GM19397 (cell line): ENCODE measurements at regions not wholly inside any gene's neighbourhood (a gene's known extent, or its start where the extent isn't known, plus 50 kb on each side); places are given as distances from the start of the nearest gene placed in this dataset.

Experiments used
- ATAC-seq: cut with Tn5 transposase; IDR thresholded peaks from one replicate; pipeline ENCODE4 v1.9.1; 2021; ENCODE audit warnings: mild to moderate bottlenecking, moderate library complexity; ENCODE audit not compliant: unreplicated experiment

DNA sequence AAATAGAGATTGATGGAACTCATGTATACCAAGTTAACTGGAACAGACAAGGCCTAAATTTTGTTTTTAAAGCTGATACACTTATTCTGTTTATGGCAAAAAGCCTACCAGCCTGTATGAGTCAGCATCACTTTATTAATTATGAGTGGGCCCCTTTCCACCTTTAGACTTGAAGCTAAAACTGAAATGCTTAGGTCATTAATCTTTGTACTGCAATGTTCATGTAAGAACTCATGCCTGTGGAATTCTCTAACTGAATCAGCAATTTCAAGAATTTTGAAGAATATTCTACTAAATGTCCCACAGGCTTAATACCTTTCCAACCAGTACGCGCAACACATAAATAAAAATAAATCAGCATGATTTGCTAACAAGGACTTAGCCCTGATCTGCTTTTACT lies 140.2 kb upstream of the PHACTR1 start:
- no peak for ATAC-seq

DNA sequence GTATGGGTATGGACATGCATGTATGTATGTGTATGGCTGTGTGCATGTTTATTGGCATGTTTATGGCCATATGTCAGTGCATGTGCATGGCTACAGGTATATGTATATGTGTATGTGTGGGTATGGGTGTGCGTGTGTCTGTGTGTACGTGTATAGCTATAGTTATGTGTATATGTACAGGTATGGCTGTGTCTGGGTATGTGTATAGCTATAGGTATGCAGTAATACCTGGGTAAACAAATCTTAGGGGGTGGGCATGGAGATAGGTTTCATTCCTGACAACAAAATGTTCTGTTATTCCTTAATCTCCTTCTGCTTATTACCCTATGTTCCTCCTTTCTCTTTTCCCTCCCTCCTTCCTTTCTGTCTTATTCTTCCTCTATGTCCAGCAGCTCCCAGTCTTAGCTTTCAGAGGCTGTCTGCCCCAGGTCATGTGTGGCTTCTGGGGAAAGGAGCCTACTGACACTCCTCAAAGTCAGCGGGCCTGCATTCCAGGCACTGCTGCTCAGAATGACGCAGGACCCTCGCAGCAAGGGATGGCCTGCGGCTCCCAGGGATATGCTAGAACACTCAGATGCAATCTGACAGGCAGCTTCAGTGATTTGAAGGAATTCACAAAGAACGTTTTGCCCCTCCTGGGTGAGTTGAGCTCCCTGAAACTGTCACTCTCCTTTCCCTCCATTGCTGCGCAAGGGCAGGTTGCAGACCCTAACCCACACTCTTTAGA lies 139.3 kb upstream of the PHACTR1 start:
- no peak for ATAC-seq

DNA sequence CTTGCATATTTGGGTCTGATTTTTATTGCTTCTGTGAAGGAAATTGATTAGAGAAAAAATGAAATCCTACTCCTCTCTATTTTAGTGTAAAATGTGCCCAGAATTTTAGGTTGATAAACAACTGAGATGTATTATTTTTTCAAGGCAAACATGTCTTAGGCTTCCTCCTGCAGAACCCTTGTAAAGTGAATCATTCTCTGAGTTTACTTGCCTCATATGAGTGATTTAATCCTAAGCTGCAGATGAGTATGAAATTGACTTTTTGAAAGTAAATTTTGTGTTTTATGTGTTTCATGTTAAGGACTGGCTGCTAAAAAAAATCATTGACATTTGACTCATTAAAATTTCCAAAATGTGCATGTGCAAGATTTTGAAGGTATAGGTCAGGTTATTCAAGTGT lies 138.5 kb upstream of the PHACTR1 start:
- no peak for ATAC-seq

DNA sequence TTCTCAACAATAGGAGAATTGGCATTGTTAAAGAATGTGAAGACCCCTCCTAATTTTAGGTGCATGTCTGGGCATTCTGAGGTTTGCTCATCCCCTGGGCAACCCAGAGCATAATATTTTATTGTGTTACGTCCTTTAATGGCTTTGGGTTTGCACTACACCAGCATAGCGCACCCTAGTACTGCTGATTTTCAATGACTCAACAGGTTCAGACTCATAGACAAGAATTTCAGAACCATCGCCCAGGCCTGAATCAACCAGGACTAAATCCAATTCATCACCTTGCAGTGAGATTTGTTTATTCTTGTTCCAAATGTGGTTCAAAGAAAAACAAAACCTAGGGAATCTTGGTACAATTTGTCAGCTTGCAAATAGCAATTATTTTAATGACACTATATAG lies 137.8 kb upstream of the PHACTR1 start:
- no peak for ATAC-seq

DNA sequence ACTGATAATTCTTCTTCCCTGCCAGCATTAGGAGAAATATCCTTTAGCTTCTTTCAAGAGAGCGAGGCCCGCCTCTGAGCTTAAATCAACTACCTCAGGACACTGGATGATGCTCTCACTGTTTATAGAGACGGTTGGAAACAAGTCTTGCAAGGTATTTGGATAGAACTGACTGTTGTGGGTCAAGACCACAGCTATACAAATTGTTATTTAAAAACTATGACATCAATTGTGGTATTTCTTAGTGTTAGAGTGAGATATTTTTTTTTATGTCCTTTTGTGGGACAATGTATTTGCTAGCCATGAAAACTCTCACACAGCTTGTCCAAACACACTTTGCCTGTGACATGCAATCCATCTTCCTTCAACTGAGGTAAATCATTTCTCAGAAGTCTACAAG lies 136.3 kb upstream of the PHACTR1 start:
- ATAC-seq, result no peak

DNA sequence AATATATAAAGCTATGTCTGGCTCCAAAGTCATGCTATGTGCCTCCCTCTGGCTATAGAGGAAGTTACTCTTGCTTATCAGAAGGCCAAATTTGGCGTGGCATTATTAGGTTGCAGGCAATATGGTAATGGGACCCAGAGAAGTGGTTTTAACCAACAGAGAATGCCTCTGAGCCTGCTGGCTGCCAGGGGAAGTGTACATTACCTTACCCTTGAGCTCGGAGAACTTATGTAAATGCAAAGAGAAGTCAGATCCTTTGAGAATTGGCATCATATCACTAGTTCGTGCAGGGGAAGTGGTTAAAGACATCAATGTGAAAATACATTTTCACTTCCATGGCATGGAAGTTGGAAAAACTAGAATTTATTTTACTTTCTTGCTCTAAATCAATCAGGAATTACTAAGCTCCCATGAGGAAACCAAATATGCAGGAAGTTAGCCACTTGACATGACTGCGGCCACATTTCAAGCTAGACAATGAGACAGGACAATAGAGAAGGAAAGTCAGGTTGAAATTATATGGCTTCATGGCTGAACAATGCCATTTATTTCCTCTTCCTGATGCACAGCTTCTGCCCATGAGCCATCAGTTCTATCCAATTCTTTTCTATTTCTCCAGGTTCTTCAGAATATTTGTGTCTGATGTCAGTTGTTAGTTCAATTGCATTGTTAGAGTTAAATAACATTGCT lies 134.0 kb upstream of the PHACTR1 start:
- no peak for ATAC-seq

DNA sequence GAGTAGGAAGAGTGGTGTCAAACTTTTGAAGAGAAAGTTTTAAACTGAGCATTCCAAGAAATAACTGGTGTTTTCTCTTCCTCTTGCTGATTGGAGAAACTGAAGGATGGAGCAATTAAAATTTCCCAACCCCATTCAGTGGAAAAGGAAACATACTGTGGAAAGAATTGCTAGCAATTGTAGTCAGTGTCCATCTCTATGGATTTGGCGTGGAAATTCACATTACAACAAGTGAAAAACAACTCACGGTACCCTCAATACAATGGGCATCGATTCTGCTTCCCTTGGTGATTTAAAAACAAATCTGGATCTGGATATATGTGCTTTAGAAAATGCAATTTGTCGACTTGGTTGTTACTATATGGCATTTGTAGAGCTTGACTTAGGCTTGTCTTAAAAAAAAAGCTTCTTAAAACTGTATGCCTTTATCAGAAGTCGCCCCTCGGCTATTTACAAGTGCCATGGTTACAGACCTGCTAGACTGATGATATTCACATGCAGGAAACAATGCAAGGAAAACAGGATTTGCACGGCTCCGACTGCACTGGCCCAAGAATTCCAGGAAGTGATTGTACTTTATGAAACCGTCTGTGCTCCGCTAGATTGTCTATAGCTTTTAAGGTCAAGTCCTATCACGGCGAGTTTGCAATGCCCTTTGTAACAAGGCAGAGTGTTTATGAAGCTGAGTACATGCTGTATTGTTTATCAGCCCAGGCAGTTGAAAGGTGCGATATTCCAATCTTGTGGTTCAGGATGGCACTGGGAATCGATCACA lies 131.7 kb upstream of the PHACTR1 start:
- no peak for ATAC-seq

DNA sequence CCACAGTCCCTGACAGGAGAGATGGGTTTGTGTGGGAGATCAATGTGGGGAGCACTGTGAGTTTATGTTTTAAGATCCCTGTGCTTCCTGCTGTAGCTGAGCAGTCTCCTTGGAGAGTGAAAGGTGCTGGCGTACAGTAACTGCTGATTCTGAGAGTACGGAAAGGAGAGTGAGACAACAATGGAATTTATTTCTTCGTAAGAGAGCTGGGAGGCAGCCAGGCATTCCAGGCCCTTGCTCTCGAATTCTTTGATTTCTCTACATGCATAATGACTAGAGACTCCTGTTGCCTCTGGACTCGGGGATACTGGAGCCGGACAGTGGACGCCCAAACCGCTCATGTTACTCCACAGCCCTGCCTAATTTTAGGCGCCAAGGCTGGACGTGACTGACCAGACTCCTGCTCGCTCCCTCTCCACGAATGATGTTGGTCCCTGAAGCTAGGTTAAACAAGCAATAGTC lies 131.0 kb upstream of the PHACTR1 start:
- ATAC-seq, result no peak

DNA sequence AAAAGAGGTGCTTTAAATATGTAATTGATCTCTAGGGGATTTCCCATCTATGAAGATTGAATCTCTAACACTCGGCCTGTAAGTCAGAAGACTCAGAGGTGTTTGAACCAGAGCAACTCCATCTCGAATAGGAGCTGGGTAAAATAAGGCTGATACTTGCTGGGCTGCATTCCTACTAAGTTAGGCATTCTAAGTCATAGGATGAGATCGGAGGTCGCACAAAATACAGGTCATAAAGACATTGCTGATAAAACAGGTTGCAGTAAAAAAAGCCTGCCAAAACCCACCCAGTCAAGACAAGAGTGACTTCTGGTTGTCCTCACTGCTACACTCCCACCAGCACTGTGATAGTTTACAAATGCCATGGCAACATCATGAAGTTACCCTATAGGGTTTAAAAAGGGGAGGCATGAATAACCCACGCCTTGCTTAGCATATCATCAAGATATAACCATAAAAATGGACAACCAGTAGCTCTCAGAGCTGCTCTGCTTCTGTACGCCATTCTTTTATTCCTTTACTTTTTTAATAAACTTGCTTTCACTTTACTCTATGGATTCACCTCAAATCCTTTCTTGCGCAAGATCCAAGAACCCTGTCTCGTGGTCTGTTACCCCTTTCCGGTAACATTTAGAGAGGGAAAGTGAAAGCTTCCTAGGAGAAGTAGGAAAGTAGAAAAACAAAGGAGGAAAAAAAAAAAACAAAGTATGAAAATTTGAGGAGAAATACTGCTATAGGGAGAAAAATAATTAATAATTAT lies 129.7 kb upstream of the PHACTR1 start:
- ATAC-seq, result no peak

DNA sequence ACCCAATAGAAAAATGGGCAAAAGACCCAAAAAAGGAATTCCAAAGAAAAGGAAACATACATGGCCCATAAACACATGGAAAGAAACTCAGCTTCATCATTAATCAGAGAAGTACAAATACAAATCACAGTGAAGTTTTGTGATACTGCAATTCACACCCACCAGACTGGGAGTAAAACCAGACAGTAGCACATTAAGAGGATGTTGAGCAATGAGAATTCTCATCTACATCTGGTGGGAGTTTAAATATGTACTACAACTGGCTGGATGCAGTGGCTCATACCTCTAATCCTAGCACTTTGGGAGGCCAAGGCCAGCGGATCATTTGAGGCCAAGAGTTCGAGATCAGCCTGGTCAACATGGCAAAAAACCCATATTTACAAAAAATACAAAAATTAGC lies 125.7 kb upstream of the PHACTR1 start:
- ATAC-seq, result no peak

DNA sequence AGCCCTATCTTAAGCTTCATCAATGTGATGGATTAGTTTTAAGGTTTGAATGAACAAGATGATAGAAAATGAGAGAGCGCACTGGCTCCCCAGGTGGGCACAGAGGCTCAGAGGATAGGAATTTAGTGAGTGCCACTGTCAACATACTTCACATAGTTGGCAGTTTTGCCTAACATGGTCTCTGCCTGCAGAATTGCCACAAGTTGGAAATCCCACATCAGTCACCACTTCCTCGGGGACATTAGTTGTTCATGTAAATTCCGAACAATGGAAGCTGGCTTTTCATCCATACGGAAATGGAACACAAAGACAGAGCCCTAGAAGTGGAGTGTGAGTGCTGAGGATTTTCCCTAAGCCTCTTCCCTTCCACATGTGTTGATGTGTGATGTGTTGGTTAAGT lies 123.9 kb upstream of the PHACTR1 start:
- ATAC-seq, result no peak

DNA sequence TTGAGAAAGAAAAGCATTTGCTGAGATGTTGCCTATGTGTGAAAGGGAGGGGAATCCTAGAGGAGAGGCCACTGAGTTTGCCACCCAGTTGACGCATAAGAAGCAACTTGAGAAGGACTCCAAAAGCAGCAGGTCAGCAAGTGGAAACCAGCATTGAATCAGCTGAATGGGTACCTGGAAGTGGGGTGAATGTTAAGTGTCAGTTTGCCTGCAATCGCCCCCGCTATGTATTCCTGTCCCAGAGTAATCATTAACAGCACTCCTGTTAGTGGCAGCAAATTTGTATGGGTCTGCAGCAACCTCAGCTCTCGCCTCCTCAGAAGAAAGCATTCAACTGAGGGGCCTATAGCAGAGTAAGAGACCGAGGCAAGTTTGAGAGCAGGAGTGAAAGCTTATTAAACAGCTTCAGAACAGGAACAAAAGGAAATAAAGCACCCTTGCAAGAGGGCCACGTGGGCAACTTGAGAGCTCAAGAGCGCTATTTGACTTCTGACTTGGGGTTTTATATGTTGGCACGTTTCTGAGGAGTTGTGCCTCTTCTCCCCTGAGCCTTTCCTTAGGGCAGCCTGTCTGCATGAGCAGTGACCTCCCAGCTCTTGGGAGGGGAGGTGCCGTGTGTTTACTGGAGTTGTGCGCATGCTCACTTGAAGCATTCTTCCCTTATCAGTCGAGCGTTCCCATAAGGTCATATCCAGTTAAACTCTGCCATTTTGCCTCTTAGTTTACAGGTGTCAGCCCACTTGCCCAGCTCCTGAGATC lies 122.6 kb upstream of the PHACTR1 start:
- no peak for ATAC-seq

DNA sequence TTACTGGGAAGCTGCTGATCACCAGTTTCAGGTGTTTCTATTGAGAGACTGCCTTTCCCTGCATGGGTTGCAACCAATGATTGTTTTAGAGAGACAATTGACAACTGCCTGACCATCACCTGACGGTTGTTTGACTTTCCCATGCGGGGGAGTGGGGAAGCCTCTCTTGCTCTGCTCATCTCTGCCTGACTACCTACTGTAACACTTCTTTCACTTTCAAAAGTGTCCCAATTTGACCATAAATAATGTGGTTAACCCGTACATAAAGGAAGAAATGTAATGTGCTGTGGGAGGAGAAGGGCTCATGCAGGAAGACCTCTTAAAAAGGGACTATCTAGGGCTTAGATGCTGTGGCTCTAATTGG lies 122.1 kb upstream of the PHACTR1 start:
- ATAC-seq, result no peak

DNA sequence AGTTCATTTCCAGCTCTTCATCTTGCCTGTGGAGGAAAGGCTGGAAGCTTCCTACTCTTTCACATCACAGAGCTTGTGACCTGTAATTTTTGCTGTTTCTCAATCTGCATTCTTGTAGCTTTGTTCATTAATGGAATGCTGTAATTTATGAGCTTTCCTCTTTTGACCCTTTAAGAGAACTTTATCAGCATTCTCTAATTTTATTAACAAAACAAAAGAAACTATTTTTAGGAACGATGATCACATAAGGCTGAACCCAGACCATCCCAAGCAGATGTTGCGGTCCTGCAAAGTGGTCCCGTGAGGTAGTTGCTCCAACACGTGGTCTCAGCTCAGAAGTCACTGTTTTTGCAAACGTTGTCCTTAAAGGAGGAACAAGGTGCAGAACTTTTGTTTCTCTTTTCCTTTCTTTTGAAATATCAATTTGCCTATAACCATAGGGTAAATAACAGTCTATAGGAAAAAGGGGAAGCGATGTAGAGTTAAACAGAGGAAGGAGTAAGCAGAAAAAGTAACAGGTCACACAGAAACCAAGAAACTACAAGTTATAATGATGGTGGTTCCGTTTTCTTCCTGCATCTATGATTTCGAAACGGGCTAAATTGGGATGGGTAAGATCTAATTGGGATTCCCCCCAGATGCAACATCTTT lies 121.3 kb upstream of the PHACTR1 start:
- peak; percentile 80 for ATAC-seq

DNA sequence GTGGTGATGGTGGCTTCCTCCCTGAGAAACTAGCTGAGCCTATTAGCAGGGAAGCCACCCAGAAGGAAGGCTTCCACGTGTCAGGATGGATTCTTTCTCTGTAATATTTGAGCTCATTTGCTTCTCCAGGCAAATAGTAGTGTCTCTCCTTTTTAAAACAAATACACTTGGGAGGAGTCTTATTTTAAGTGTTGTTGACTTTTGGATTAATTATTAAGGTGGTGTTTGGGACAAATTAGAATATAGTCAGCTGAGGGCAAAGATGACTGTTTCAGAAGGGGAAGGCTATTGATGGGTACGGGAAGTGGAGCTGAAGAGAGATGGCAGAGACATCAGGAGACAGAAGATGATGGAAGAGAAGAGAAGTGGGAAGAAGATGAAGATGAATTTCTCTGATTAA lies 119.8 kb upstream of the PHACTR1 start:
- ATAC-seq, result no peak

DNA sequence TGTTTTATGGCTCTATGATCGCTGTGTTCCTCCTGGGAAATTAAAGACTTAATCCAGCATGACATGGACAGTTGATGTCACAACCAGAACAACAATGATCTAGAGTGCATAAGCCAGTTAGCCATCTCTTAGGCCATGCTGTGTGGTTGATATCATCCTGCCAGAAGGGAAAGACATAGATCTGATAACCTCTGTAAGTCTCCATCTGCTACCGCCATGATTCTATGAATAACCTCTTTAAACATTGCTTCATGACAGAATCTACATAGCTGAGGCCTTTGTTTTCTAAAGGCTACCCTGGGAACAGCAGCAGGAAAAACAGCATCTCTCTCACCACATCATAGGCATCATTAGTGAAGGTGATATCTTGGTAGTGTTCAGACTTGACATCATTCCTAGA lies 117.6 kb upstream of the PHACTR1 start:
- no peak for ATAC-seq

DNA sequence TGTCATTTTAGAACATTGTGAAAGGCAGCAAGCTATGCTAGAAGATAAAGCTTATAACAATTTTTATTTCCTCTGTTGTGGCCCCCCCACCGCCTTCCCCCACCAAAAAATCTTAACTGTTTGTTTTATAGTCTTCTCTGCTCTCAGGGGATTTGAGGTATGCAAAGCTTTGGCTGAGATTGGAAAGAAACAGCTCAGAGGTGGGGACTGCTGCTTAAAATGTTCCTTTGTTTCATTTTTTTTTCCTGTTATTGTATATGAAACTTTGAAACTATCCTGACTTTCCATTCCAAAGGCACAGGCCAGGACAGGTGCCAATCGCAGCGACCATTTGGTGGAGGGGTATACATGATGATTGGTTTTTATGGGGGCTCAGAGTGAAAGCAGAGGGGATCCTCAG lies 114.7 kb upstream of the PHACTR1 start:
- ATAC-seq, result no peak

DNA sequence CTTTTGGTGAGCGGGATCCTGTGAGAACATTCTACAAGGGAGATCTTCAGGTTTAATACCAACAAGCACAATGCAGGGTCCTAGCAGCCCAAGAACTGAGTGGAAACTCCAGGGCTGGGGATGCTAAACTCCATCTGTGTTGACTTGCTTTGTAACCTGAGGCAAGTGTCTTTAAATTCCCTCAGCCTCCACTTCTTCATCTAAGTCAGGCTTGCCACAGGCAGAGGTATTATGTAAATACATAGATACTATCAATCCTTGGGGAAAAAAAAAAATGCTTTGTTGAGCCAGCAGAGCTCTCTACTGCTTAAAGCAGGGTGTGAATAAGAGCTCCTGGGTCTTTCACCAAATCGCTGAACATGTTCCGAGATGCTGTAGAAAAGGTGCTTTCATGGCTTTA lies 114.2 kb upstream of the PHACTR1 start:
- ATAC-seq, result no peak

DNA sequence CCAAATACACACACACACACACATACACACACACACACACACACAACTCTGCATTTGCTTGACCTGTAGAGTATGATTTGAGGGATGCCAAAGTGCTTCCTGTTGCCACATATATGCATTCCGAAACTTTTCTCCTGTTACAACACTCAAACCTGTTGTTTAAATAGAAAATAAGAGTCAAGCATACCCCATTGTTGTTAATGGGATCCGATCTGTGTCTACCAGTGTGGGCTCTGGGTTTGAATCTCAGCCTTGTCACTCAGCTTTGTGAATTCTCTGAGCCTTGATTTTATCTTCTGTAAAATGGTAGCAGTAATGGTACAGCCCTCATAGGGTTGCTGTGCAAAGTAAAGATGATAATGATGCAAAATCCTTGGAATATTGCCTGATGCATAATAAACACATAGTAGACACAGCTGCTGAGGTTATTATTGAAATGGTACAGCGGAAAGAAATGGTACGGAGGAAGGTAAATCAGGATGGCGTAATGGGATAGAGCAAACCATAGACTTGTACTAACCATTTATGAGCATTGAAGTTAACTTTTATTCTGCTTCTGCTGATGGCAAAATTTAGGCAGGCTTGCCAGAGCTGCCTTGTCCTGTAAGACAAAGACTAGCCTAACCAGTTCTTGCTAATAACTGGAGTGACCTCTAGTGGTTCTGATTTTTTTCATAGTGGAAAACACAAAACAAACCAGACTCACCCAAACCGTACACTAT lies 113.5 kb upstream of the PHACTR1 start:
- ATAC-seq, result no peak
